IMR-90 (cell line): ENCODE measurements at regions not wholly inside any gene's neighbourhood (a gene's known extent, or its start where the extent isn't known, plus 50 kb on each side); places are given as distances from the start of the nearest gene placed in this dataset.

Source experiments
- ATAC-seq: fragments of 200-7000 bp; cut with Tn5 transposase; 2 replicates; pipeline ENCODE4 v1.9.1; 2020; ENCODE audit warnings: low read depth, mild to moderate bottlenecking, moderate library complexity
- BruUV-seq: library from RNA; stranded (reverse); fragments of 400-500 nt; replicated peaks from 2 replicates; lab custom pipeline; 2021; lab: Mats Ljungman, UMichigan
- CTCF ChIA-PET: fragments of 300-600 bp; formaldehyde crosslinking; extraction: SDS; loops from one replicate; lab custom pipeline; 2021; ENCODE audit warnings: antibody characterized with exemption; lab: Yijun Ruan, JAX
- POLR2A ChIA-PET: fragments of 300-600 bp; sonication (Branson Sonifier 250); formaldehyde crosslinking; loops from one replicate; lab custom pipeline; 2022; ENCODE audit warnings: antibody characterized with exemption; ENCODE audit not compliant: unreplicated experiment; lab: Charles Lee
- DNase-seq: peaks from one replicate; pipeline ENCODE4 v3.0.0; 2013
- H2AFZ ChIP-seq: replicated peaks from 2 replicates; pipeline ENCODE3; 2013; ENCODE audit warnings: low read length, mild to moderate bottlenecking; ENCODE audit not compliant: poor library complexity
- H2AK5ac ChIP-seq: 2 replicates; pipeline ENCODE4 v1.6.1; 2013; ENCODE audit warnings: low read depth, low read length, inconsistent platforms
- H2AK9ac ChIP-seq: replicated peaks from 2 replicates; pipeline ENCODE3; 2013; ENCODE audit warnings: mild to moderate bottlenecking, low read depth, low read length, moderate library complexity; ENCODE audit not compliant: poor library complexity
- H2BK120ac ChIP-seq: 2 replicates; pipeline ENCODE4 v1.6.1; 2013; ENCODE audit warnings: low read depth, low read length, inconsistent platforms
- H2BK15ac ChIP-seq: 3 replicates; pipeline ENCODE4 v1.6.1; 2013; ENCODE audit warnings: low read depth, low read length, inconsistent platforms
- H2BK20ac ChIP-seq: 2 replicates; pipeline ENCODE4 v1.6.1; 2013; ENCODE audit warnings: low read depth, mild to moderate bottlenecking, inconsistent platforms, low read length, moderate library complexity
- H2BK5ac ChIP-seq: 2 replicates; pipeline ENCODE4 v1.6.1; 2013; ENCODE audit warnings: mild to moderate bottlenecking, low read depth, low read length, inconsistent platforms; ENCODE audit not compliant: poor library complexity, severe bottlenecking
- H3K14ac ChIP-seq: replicated peaks from 2 replicates; pipeline ENCODE4 v1.6.1; 2013; ENCODE audit warnings: low read depth, low read length, inconsistent platforms
- H3K18ac ChIP-seq: 2 replicates; pipeline ENCODE4 v1.6.1; 2013; ENCODE audit warnings: low read depth, low read length, control low read depth
- H3K23ac ChIP-seq: 2 replicates; pipeline ENCODE4 v1.6.1; 2013; ENCODE audit warnings: low read depth, low read length, inconsistent platforms
- H3K27ac ChIP-seq: 2 replicates; pipeline ENCODE4 v1.5.1; 2013; ENCODE audit warnings: mild to moderate bottlenecking, control low read depth, low read length; ENCODE audit not compliant: insufficient read depth
- H3K27me3 ChIP-seq: 2 replicates; pipeline ENCODE4 v1.6.1; 2013; ENCODE audit warnings: low read length; ENCODE audit not compliant: control insufficient read depth, insufficient read depth
- H3K36me3 ChIP-seq: 2 replicates; pipeline ENCODE4 v1.6.1; 2013; ENCODE audit warnings: low read length, mixed read lengths; ENCODE audit not compliant: control insufficient read depth, insufficient read depth
- H3K4ac ChIP-seq: 2 replicates; pipeline ENCODE4 v1.6.1; 2013; ENCODE audit warnings: low read depth, low read length, inconsistent platforms
- H3K4me1 ChIP-seq: 2 replicates; pipeline ENCODE4 v1.6.1; 2013; ENCODE audit warnings: low read length, mixed read lengths; ENCODE audit not compliant: control insufficient read depth, insufficient read depth
- H3K4me2 ChIP-seq: 2 replicates; pipeline ENCODE4 v1.6.1; 2013; ENCODE audit warnings: low read depth, mild to moderate bottlenecking, control low read depth, low read length, moderate library complexity
- H3K4me3 ChIP-seq: 2 replicates; pipeline ENCODE4 v1.5.1; 2013; ENCODE audit warnings: low read depth, mild to moderate bottlenecking, control low read depth, low read length, moderate library complexity; ENCODE audit not compliant: insufficient read depth
- H3K56ac ChIP-seq: 2 replicates; pipeline ENCODE4 v1.6.1; 2013; ENCODE audit warnings: low read length, inconsistent platforms; ENCODE audit not compliant: insufficient read depth; ENCODE audit errors: extremely low read depth
- H3K79me1 ChIP-seq, 2 experiments: 2 replicates each; pipeline ENCODE4 v1.6.1; 2013; ENCODE audit warnings: low read length in 2 of 2, inconsistent platforms in 1 of 2, low read depth in 1 of 2
- H3K9ac ChIP-seq: 2 replicates; pipeline ENCODE4 v1.6.1; 2013; ENCODE audit warnings: low read depth, low read length, control low read depth
- H3K9me1 ChIP-seq: 2 replicates; pipeline ENCODE4 v1.6.1; 2013; ENCODE audit warnings: low read length, inconsistent platforms; ENCODE audit not compliant: insufficient read depth
- H3K9me3 ChIP-seq: 2 replicates; pipeline ENCODE4 v1.6.1; 2013; ENCODE audit warnings: low read length; ENCODE audit not compliant: control insufficient read depth, insufficient read depth
- H4K20me1 ChIP-seq: 2 replicates; pipeline ENCODE4 v1.6.1; 2013; ENCODE audit warnings: low read length, inconsistent platforms; ENCODE audit not compliant: insufficient read depth
- H4K5ac ChIP-seq: 2 replicates; pipeline ENCODE4 v1.6.1; 2013; ENCODE audit warnings: mild to moderate bottlenecking, low read depth, low read length, control low read depth
- H4K8ac ChIP-seq, 2 experiments: 2 replicates each; pipeline ENCODE4 v1.6.1; 2013; ENCODE audit warnings: low read depth in 2 of 2, low read length in 2 of 2, control low read depth in 1 of 2, inconsistent platforms in 1 of 2
- H4K91ac ChIP-seq: 2 replicates; pipeline ENCODE4 v1.6.1; 2013; ENCODE audit warnings: low read depth, low read length, inconsistent platforms; ENCODE audit not compliant: insufficient read depth
- BHLHE40 ChIP-seq: fragments of 150-350 bp; IDR thresholded peaks from 2 replicates; pipeline ENCODE4 v1.6.1; 2016; ENCODE audit warnings: mild to moderate bottlenecking, low read depth, low read length
- NFE2L2 ChIP-seq: fragments of 150-350 bp; IDR thresholded peaks from 2 replicates; pipeline ENCODE4 v1.6.1; 2016; ENCODE audit warnings: low read depth, mild to moderate bottlenecking, low read length
- RCOR1 ChIP-seq: IDR thresholded peaks from 2 replicates; pipeline ENCODE4 v1.6.1; 2012; ENCODE audit warnings: mild to moderate bottlenecking, low read length, improper control_type of control experiment; ENCODE audit not compliant: insufficient replicate concordance
- WGBS, 2 experiments: methylation state at CpG; one replicate each; pipeline versions ENCODE4 v1.1.5 to v1.1.7; 2013; ENCODE audit warnings: missing lambda C conversion rate in 2 of 2; ENCODE audit not compliant: insufficient read length in 1 of 2; ENCODE audit errors: extremely low coverage in 2 of 2; 5-methylcytosine and 5-hydroxymethylcytosine counted together
- dilution Hi-C: fragments of 300-500 bp; cut with HindIII; formaldehyde crosslinking; loops from one replicate; pipeline ENCODE4 v1.14.3; 2018; ENCODE audit warnings: low sequenced_read_pairs; ENCODE audit not compliant: unreplicated experiment
- in situ Hi-C: fragments of 300-500 bp; cut with MboI; formaldehyde crosslinking; loops from 3 replicates; pipeline ENCODE4 v1.14.3; 2019; ENCODE audit warnings: low sequenced_read_pairs, inconsistent platforms, mixed read lengths
- intact Hi-C: fragments of 100-400 bp; cut with micrococcal nuclease; formaldehyde crosslinking; loops from 2 replicates; pipeline ENCODE4 v1.10.0; 2022

DNA sequence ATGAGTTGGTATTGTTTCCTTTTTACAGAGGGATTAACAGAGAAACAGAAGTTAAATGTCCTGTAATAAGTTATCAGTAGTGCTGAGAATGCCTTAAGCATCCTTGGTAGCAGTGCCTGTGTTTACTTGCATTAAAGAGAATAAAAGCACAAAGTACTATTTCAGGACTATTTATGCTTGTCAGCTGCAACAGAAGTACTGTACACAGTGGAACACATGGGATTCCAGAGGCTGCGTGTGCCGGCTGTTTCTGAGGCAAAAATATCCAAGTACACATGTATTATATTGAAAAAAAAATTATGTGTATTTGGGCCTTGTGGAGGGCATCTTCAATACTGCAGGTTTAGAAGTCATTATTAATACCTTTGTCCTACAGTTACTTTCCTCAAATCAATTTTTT, 58.2 kb upstream of the ACTBL2 start:
- Histone ChIP-seq H3K36me3 (no peaks in the 10 kb centered on the region), H3K14ac (no peak overlapping the region), H3K4ac (no peak overlapping the region), H3K4me3 (no peak overlapping the region), H3K4me1 (peaks cover 9% of the 10 kb centered on the region), H2AK9ac (no peak overlapping the region), H4K91ac (no peak overlapping the region), H3K4me2 (no peak overlapping the region), H2BK120ac (no peak overlapping the region), H2AK5ac (no peak overlapping the region), H4K5ac (no peak overlapping the region), H3K9me3 (no peaks in the 10 kb centered on the region), H3K27ac (no peak overlapping the region), H3K27me3 (no peaks in the 10 kb centered on the region), H3K79me1 (no peaks in the 10 kb centered on the region), H3K9me1 (no peaks in the 10 kb centered on the region; the same call in 1 of the 2 replicates), H2BK15ac (no peak overlapping the region), H3K56ac (no peak overlapping the region), H2BK5ac (no peak overlapping the region), H3K9ac (no peak overlapping the region), H2BK20ac (no peak overlapping the region), H3K18ac (no peak overlapping the region), H3K23ac (no peak overlapping the region), H4K8ac (no peak overlapping the region), H4K20me1 (no peaks in the 10 kb centered on the region), H2AFZ (no peak overlapping the region)
- no peak for TF ChIP-seq NFE2L2
- no peak for TF ChIP-seq BHLHE40
- TF ChIP-seq RCOR1: no peak
- in situ Hi-C loops: no loop called here
- ChIA-PET CTCF (no interaction called here), POLR2A (no interaction called here)
- WGBS, 2 experiments: no CpG with 5 or more reads among the region's 2 CpGs
- no TSS peak for BruUV-seq
- DNase-seq: no peak
- dilution Hi-C loops: no loop called here
- no peak for ATAC-seq
- intact Hi-C loops: no loop called here
